Upper lobe of right lung (tissue), 1 donor: ENCODE measurements at regions not wholly inside any gene's neighbourhood (a gene's known extent, or its start where the extent isn't known, plus 50 kb on each side); places are given as distances from the start of the nearest gene placed in this dataset.

Source experiments
- ATAC-seq: fragments of 200-7000 bp; cut with Tn5 transposase; one replicate; pipeline ENCODE4 v1.9.1; 2020; ENCODE audit warnings: mild to moderate bottlenecking, moderate library complexity
- DNase-seq: peaks from one replicate; pipeline ENCODE4 v3.0.0-alpha.2; 2020
- H3K27ac ChIP-seq: fragments of 200-600 bp; one replicate; pipeline ENCODE4 v1.8.0; 2022
- H3K27me3 ChIP-seq: fragments of 200-600 bp; one replicate; pipeline ENCODE4 v1.8.0; 2022; ENCODE audit warnings: mild to moderate bottlenecking
- H3K36me3 ChIP-seq: fragments of 200-600 bp; one replicate; pipeline ENCODE4 v1.8.0; 2022
- H3K4me1 ChIP-seq: fragments of 200-600 bp; one replicate; pipeline ENCODE4 v1.8.0; 2022
- H3K4me3 ChIP-seq: fragments of 200-600 bp; one replicate; pipeline ENCODE4 v1.8.0; 2022; ENCODE audit warnings: mild to moderate bottlenecking
- H3K9me3 ChIP-seq: fragments of 200-600 bp; one replicate; pipeline ENCODE4 v1.8.0; 2022
- intact Hi-C: fragments of 100-400 bp; cut with DNase I; formaldehyde crosslinking; loops from one replicate; pipeline ENCODE4 v1.11.0; 2022
- TF ChIP-seq, protein P1 (sequence below): fragments of 200-600 bp; IDR thresholded peaks from one replicate; pipeline ENCODE4 v1.8.0; 2022; ENCODE audit warnings: antibody characterized with exemption
- donor health status: DM: no; HTN: yes; CAD: no; lungs with severe emphysema.

DNA sequence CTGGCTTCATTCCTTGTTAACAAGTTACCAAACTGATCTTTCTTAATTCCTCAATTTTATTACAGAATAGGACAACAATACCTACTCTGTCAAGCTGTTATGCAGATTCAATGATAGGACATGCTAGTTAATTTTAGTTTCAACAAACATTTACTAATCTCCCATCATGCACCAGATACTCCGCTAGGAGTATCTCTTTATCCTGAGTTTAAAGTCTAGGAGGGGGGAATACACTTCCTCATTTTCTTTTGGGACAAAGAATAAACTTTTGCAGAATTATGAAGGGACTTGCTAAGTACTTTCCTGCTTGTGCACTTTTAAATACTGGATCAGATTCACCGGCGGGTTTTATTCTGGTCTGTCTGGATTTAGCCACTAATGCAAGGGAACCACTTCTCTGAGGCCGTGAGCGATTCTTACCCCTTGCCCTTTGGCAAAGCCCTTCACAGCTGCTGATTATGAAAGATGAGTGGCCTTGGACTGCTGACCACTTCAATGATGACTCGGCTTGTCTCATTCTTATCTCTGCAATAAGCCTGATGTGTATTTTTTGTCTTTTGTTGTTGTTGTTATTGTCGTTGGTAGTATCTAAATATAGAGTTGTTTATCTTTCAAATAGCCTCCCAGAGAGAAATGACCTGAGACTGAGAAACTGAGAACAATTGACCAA is 73.9 kb downstream of the RMI1 start:
- DNase-seq = no peak
- Histone ChIP-seq H3K27me3 (no peaks in the 10 kb centered on the region), H3K4me3 (no peak overlapping the region), H3K27ac (no peak overlapping the region), H3K36me3 (no peaks in the 10 kb centered on the region), H3K4me1 (no peaks in the 10 kb centered on the region), H3K9me3 (no peaks in the 10 kb centered on the region)
- TF ChIP-seq, protein P1, sequence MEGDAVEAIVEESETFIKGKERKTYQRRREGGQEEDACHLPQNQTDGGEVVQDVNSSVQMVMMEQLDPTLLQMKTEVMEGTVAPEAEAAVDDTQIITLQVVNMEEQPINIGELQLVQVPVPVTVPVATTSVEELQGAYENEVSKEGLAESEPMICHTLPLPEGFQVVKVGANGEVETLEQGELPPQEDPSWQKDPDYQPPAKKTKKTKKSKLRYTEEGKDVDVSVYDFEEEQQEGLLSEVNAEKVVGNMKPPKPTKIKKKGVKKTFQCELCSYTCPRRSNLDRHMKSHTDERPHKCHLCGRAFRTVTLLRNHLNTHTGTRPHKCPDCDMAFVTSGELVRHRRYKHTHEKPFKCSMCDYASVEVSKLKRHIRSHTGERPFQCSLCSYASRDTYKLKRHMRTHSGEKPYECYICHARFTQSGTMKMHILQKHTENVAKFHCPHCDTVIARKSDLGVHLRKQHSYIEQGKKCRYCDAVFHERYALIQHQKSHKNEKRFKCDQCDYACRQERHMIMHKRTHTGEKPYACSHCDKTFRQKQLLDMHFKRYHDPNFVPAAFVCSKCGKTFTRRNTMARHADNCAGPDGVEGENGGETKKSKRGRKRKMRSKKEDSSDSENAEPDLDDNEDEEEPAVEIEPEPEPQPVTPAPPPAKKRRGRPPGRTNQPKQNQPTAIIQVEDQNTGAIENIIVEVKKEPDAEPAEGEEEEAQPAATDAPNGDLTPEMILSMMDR = no peak
- intact Hi-C loops = no loop called here
- no peak for ATAC-seq

DNA sequence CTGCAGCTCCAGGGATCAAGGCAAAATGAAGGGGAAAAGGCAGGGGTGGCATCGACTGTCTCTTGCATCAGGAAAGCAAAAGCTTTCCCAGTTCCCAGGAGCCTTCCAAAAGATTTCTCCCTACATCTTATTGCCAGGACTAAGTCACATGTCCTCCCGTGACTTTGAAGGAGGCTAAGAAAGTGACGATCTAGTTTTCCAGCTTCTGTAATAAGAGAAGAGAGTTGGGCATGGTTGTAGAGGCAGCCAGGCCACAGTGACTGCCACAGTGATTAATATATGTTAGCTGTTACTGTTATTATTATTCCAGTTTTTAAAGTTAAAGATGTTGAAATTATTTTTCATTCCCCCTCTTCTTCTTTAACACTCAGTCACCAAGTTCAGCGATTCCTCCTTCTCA is 77.1 kb downstream of the RMI1 start:
- Histone ChIP-seq H3K9me3 (no peaks in the 10 kb centered on the region), H3K4me1 (no peaks in the 10 kb centered on the region), H3K36me3 (no peaks in the 10 kb centered on the region), H3K4me3 (no peak overlapping the region), H3K27me3 (no peaks in the 10 kb centered on the region), H3K27ac (no peak overlapping the region)
- TF ChIP-seq, protein P1 = no peak
- intact Hi-C loops = no loop called here
- ATAC-seq (no peak), DNase-seq (no peak)

DNA sequence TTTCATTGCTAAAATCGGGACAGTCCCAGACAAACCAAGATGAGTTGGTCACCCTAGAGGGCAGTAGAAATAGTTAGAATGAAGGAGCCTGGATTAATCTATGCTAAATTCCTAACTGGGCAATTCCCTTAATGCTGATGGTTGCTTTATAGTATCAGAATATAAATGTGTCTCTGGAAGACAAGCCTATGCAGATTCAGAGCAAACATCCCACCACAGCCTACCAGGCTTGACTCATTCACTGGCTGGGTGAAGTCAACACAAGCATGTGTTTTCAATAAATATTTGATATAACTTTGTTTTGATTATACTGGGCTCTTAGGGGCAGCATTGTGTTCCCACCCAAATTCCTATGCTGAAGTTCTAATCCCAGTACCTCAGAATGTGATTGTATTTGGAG is 79.3 kb downstream of the RMI1 start:
- ATAC-seq = no peak
- H3K9me3 ChIP-seq = no peaks in the 10 kb centered on the region
- TF ChIP-seq, protein P1 = no peak

DNA sequence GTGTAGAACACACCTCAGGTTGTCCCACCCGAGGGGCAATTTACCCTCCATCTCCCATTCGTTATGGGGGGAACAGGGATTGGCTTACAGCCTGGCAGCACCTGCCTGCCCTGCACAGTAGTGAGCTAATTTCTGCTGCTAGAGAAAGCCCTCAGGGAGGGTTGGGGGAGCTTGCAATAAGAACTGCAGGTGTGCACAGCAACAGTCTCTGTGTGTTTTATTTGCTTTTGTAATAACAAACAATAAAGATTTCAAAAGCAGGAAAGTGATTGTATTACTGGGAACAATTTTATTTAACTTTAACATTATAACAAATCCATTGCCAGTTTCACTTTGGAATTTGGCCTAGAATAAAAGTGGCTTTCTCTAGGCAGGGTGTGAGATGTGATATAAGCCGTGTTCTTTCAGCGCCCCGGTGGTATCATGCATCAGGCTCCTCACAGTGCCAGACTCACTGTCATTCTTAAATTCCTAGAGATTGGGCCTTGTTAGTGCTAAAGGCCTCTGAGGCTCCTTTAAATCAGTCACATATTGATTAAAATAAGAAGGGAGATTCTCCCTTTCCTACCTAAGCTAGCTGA is 81.1 kb downstream of the RMI1 start:
- Histone ChIP-seq H3K9me3 (no peaks in the 10 kb centered on the region), H3K4me1 (no peaks in the 10 kb centered on the region), H3K36me3 (no peaks in the 10 kb centered on the region), H3K27me3 (no peaks in the 10 kb centered on the region), H3K4me3 (no peak overlapping the region), H3K27ac (no peak overlapping the region)
- TF ChIP-seq, protein P1 = no peak
- no peak for DNase-seq
- no peak for ATAC-seq
- intact Hi-C loops = no loop called here

More for the DNA sequence above, 79.3 kb downstream of the RMI1 start:
- intact Hi-C loops = no loop called here
- H3K27ac ChIP-seq = no peak overlapping the region
- DNase-seq = no peak
- no peaks in the 10 kb centered on the region for H3K27me3 ChIP-seq
- no peaks in the 10 kb centered on the region for H3K4me1 ChIP-seq
- H3K4me3 ChIP-seq = no peak overlapping the region
- H3K36me3 ChIP-seq = no peaks in the 10 kb centered on the region

DNA sequence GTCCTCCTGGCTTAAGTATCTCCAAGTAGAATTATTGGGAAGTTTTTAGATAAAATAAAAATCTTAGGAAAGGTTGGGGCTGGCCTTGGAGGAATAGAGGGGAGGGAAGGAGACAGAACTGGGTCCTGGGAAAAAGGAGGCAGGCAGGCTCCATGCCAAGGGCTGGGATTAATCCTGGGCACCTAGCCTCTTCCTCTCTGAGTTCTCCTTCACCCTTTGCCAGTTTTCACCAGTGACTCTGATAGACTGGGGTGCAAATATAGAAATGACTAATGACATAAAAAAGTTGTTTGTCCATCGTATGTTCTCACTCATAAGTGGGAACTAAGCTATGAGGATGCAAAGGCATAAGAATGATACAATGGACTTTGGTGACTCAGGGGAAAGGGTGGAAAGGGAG is 81.9 kb downstream of the RMI1 start:
- Histone ChIP-seq H3K4me1 (no peaks in the 10 kb centered on the region), H3K27me3 (no peaks in the 10 kb centered on the region), H3K36me3 (no peaks in the 10 kb centered on the region), H3K9me3 (no peaks in the 10 kb centered on the region), H3K27ac (no peak overlapping the region), H3K4me3 (no peak overlapping the region)
- TF ChIP-seq, protein P1 = no peak
- ATAC-seq (no peak), DNase-seq (no peak)
- intact Hi-C loops = no loop called here

DNA sequence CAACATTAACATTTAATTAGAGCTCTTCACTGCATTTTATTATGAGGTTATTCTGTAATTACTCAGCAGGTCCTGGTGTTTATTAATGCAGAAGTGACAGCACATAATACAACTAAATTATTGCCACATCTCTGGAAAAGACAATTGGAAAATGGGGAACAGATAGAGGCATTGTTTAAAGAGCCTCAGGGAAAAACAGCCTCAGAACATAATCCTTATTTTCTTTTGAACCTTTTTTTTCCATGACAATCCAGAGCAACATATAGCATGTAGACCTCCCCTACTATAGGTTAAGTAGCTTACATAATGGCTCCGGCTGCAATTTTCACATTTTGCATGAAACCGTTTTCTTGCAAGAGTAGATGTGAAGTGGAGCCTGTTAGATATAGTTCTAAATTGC is 87.2 kb downstream of the RMI1 start:
- no peak overlapping the region for H3K4me3 ChIP-seq
- no peaks in the 10 kb centered on the region for H3K4me1 ChIP-seq
- TF ChIP-seq, protein P1 = no peak
- no peaks in the 10 kb centered on the region for H3K27me3 ChIP-seq
- ATAC-seq (no peak), DNase-seq (no peak)
- intact Hi-C loops = no loop called here
- no peak overlapping the region for H3K27ac ChIP-seq
- no peaks in the 10 kb centered on the region for H3K36me3 ChIP-seq
- H3K9me3 ChIP-seq = no peaks in the 10 kb centered on the region
